HepG2 (cell line): ENCODE measurements at regions not wholly inside any gene's neighbourhood (a gene's known extent, or its start where the extent isn't known, plus 50 kb on each side); places are given as distances from the start of the nearest gene placed in this dataset.

Experiments
- ATAC-seq: fragments of 200-7000 bp; cut with Tn5 transposase; 3 replicates; pipeline ENCODE4 v1.9.1; 2020; ENCODE audit warnings: mild to moderate bottlenecking, moderate library complexity
- BruUV-seq: library from RNA; stranded (reverse); fragments of 400-500 nt; replicated peaks from 2 replicates; lab custom pipeline; 2021; lab: Mats Ljungman, UMichigan
- CTCF ChIA-PET: fragments of 300-600 bp; formaldehyde crosslinking; extraction: SDS; loops from one replicate; lab custom pipeline; 2021; ENCODE audit warnings: low total read pairs, inconsistent platforms, low intra/inter-chr PET ratio; lab: Yijun Ruan, JAX
- POLR2A ChIA-PET: fragments of 350-600 bp; sonication (Branson Sonifier 250); formaldehyde crosslinking; loops from one replicate; lab custom pipeline; 2020; ENCODE audit warnings: antibody characterized with exemption, inconsistent platforms; lab: Yijun Ruan, JAX
- DNase-seq: peaks from one replicate; pipeline ENCODE4 v3.0.0-alpha.2; 2015; ENCODE audit warnings: low spot score
- FAIRE-seq: peaks from 3 replicates; lab custom pipeline; 2011; peaks lifted over from hg19 to GRCh38; lab: Jason Lieb, UNC
- H2AFZ ChIP-seq: one replicate; pipeline ENCODE4 v1.6.1; 2011; ENCODE audit warnings: low read length, inconsistent platforms
- H3K27ac ChIP-seq: fragments of 300-600 bp; 3 replicates; pipeline ENCODE4 v1.8.0; 2011; ENCODE audit warnings: mixed run types, mild to moderate bottlenecking, mixed read lengths, low read length, inconsistent platforms; ENCODE audit not compliant: insufficient read depth; ENCODE audit errors: extremely low read length
- H3K27me3 ChIP-seq, 2 experiments: fragments of 200-600 bp in 1 of 2; 2 replicates in 1 of 2; 3 replicates in 1 of 2; pipeline versions ENCODE4 v1.6.0 to v1.8.0; 2011; ENCODE audit warnings: low read length in 2 of 2, mild to moderate bottlenecking in 2 of 2, moderate library complexity in 2 of 2, inconsistent platforms in 1 of 2; ENCODE audit not compliant: insufficient read depth in 2 of 2, control insufficient read depth in 1 of 2
- H3K36me3 ChIP-seq, 2 experiments: fragments of 200-600 bp in 1 of 2; replicated peaks in 1 of 2; 2 replicates in 1 of 2; 3 replicates in 1 of 2; pipeline versions ENCODE4 v1.5.1 to v1.8.0; 2011; ENCODE audit warnings: low read length in 2 of 2, inconsistent platforms in 1 of 2; ENCODE audit not compliant: insufficient read depth in 2 of 2, control insufficient read depth in 1 of 2
- H3K4me1 ChIP-seq: 2 replicates; pipeline ENCODE4 v1.5.1; 2012; ENCODE audit warnings: low read length, inconsistent platforms; ENCODE audit not compliant: insufficient read depth
- H3K4me2 ChIP-seq: 2 replicates; pipeline ENCODE4 v1.6.0; 2011; ENCODE audit warnings: low read depth, low read length, inconsistent platforms
- H3K4me3 ChIP-seq, 3 experiments: fragments of 200-600 bp in 1 of 3; sonication (generic), shearing (Covaris generic) in 1 of 3; replicated peaks in 1 of 3; 2 replicates each; pipeline ENCODE4 v1.5.1; 2011 to 2016; ENCODE audit warnings: low read length in 3 of 3, inconsistent platforms in 2 of 3, low read depth in 2 of 3, mild to moderate bottlenecking in 2 of 3, control low read depth in 1 of 3, mixed read lengths in 1 of 3; ENCODE audit not compliant: insufficient read depth in 1 of 3
- H3K79me2 ChIP-seq: one replicate; pipeline ENCODE4 v1.6.1; 2011; ENCODE audit warnings: low read length, inconsistent platforms; ENCODE audit not compliant: insufficient read depth
- H3K9ac ChIP-seq: 2 replicates; pipeline ENCODE4 v1.6.0; 2011; ENCODE audit warnings: mild to moderate bottlenecking, low read depth, low read length, inconsistent platforms; ENCODE audit not compliant: insufficient read depth
- H3K9me3 ChIP-seq: 2 replicates; pipeline ENCODE4 v1.5.1; 2012; ENCODE audit warnings: mild to moderate bottlenecking, low read length
- H4K20me1 ChIP-seq: 2 replicates; pipeline ENCODE4 v1.6.0; 2011; ENCODE audit warnings: inconsistent platforms, mild to moderate bottlenecking, low read length, moderate library complexity; ENCODE audit not compliant: insufficient read depth
- BHLHE40 ChIP-seq: IDR thresholded peaks from 2 replicates; pipeline ENCODE4 v1.6.1; 2011; ENCODE audit warnings: low read length, improper control_type of control experiment
- MTA1 ChIP-seq: sonication (generic); formaldehyde crosslinking; IDR thresholded peaks from 2 replicates; pipeline ENCODE4 v1.4.0; 2020; ENCODE audit warnings: missing genetic modification reagents, mild to moderate bottlenecking, borderline replicate concordance
- NFIB ChIP-seq: sonication (generic); formaldehyde crosslinking; IDR thresholded peaks from 2 replicates; pipeline ENCODE4 v1.9.0; 2021; ENCODE audit warnings: missing genetic modification reagents, mild to moderate bottlenecking, borderline replicate concordance
- RBFOX2 ChIP-seq: fragments of 200-400 bp; formaldehyde crosslinking; IDR thresholded peaks from 2 replicates; pipeline ENCODE4 v1.6.1; 2017; ENCODE audit warnings: low read depth, mild to moderate bottlenecking, low read length
- SNAI1 ChIP-seq: sonication (generic); formaldehyde crosslinking; IDR thresholded peaks from 2 replicates; pipeline ENCODE4 v1.5.0; 2020; ENCODE audit warnings: mild to moderate bottlenecking, missing genetic modification reagents, borderline replicate concordance
- ZNF644 ChIP-seq: IDR thresholded peaks from 2 replicates; pipeline ENCODE4 v1.6.1; 2016; ENCODE audit warnings: low read depth
- ZSCAN20 ChIP-seq: sonication (generic); formaldehyde crosslinking; IDR thresholded peaks from 2 replicates; pipeline ENCODE4 v1.4.0; 2020; ENCODE audit warnings: missing genetic modification reagents, mild to moderate bottlenecking, borderline replicate concordance
- WGBS: methylation state at CpG from one replicate; pipeline ENCODE4 v1.1.6; 2017; ENCODE audit warnings: low lambda C conversion rate; 5-methylcytosine and 5-hydroxymethylcytosine counted together
- in situ Hi-C: cut with HindIII; loops from 2 replicates; pipeline ENCODE4 v1.10.0; 2017; ENCODE audit warnings: low pct_unique_long_range_greater_than_20kb; ENCODE audit not compliant: extremely low pct_ligation_motif_present
- intact Hi-C: fragments of 100-400 bp; cut with micrococcal nuclease; formaldehyde crosslinking; loops from one replicate; pipeline ENCODE4 v1.10.0; 2022; ENCODE audit not compliant: unreplicated experiment
- TF ChIP-seq, protein P1 (sequence below): sonication (generic); formaldehyde crosslinking; IDR thresholded peaks from 2 replicates; pipeline ENCODE4 v1.5.0; 2020; ENCODE audit warnings: missing genetic modification reagents
- TF ChIP-seq, protein P2 (sequence below): sonication (generic); formaldehyde crosslinking; IDR thresholded peaks from 2 replicates; pipeline ENCODE4 v1.4.0; 2020; ENCODE audit warnings: mild to moderate bottlenecking, missing genetic modification reagents
- TF ChIP-seq, protein P3 (sequence below): sonication (generic); formaldehyde crosslinking; IDR thresholded peaks from 2 replicates; pipeline ENCODE4 v1.4.0; 2020; ENCODE audit warnings: missing genetic modification reagents

DNA sequence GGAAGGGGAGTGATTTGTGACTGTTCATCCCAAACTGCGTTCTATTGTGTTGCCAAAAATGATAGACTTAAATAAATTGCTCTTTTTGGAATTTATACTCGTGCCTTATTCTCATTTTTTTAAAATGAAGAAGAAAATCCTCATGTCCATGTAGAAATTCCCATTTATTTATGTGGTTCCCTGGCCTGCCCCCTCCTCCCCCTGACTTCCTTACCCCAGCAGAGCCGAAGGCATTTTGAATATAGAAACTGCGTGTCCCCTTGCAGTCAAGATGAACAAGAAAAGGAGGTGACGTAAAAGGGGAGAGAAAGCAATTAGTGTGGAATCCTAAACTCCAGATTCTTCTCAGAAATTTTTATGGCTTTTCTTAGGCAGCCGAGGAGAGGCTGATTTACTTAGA is 126.1 kb downstream of the FAM204A start:
- TF ChIP-seq, protein P1, sequence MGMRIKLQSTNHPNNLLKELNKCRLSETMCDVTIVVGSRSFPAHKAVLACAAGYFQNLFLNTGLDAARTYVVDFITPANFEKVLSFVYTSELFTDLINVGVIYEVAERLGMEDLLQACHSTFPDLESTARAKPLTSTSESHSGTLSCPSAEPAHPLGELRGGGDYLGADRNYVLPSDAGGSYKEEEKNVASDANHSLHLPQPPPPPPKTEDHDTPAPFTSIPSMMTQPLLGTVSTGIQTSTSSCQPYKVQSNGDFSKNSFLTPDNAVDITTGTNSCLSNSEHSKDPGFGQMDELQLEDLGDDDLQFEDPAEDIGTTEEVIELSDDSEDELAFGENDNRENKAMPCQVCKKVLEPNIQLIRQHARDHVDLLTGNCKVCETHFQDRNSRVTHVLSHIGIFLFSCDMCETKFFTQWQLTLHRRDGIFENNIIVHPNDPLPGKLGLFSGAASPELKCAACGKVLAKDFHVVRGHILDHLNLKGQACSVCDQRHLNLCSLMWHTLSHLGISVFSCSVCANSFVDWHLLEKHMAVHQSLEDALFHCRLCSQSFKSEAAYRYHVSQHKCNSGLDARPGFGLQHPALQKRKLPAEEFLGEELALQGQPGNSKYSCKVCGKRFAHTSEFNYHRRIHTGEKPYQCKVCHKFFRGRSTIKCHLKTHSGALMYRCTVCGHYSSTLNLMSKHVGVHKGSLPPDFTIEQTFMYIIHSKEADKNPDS (CRISPR knock-in tag) = no peak
- WGBS = 22% methylated on average over 6 of the region's 6 CpGs
- BruUV-seq = no TSS peak
- Histone ChIP-seq H3K79me2 (no peaks in the 10 kb centered on the region), H3K4me2 (no peak overlapping the region), H3K27ac (no peak overlapping the region), H3K27me3 (peaks cover 2 to 11% of the 10 kb centered on the region in 2 experiments; a peak in 3 of 5 replicates), H4K20me1 (no peaks in the 10 kb centered on the region), H3K36me3 (no peaks in the 10 kb centered on the region), H3K9me3 (no peaks in the 10 kb centered on the region), H2AFZ (no peak overlapping the region), H3K4me3 (no peak overlapping the region), H3K9ac (no peak overlapping the region), H3K4me1 (no peaks in the 10 kb centered on the region)
- FAIRE-seq (no peak), ATAC-seq (no peak), DNase-seq (no peak)
- in situ Hi-C loops = no loop called here
- intact Hi-C loops = no loop called here
- CTCF ChIA-PET = no interaction called here
- POLR2A ChIA-PET = no interaction called here

DNA sequence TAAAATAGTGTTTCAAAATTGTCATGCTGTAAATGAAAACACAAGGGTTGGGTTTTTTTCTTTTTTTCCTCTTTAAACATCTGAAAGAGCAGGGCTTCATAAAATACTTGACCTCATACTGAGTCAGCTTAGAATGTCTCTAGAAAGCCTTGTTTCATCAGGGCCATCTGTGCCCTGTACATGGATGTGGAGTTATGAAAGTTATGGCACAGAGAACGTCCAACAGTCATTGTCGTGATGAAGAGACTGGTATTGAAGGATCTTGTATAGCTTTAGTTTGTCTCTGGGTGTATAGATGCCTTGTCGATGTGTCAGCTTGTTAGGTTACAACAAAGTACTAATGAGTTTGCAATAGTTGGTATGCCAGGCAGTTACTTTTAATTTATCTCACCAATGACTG is 127.3 kb downstream of the FAM204A start:
- H4K20me1 ChIP-seq = no peaks in the 10 kb centered on the region
- ATAC-seq (no peak), FAIRE-seq (no peak), DNase-seq (no peak)
- no peak overlapping the region for H3K4me2 ChIP-seq
- 14% methylated on average over 3 of the region's 3 CpGs for WGBS
- intact Hi-C loops = no loop called here
- POLR2A ChIA-PET = no interaction called here
- BruUV-seq = no TSS peak
- peaks cover under 1% of the 10 kb centered on the region; the same call in 1 of the 2 replicates for H3K4me1 ChIP-seq
- no peak overlapping the region for H2AFZ ChIP-seq
- TF ChIP-seq, protein P2, sequence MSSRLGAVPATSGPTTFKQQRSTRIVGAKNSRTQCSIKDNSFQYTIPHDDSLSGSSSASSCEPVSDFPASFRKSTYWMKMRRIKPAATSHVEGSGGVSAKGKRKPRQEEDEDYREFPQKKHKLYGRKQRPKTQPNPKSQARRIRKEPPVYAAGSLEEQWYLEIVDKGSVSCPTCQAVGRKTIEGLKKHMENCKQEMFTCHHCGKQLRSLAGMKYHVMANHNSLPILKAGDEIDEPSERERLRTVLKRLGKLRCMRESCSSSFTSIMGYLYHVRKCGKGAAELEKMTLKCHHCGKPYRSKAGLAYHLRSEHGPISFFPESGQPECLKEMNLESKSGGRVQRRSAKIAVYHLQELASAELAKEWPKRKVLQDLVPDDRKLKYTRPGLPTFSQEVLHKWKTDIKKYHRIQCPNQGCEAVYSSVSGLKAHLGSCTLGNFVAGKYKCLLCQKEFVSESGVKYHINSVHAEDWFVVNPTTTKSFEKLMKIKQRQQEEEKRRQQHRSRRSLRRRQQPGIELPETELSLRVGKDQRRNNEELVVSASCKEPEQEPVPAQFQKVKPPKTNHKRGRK (CRISPR knock-in tag) = no peak
- TF ChIP-seq MTA1 (CRISPR knock-in tag) (no peak), NFIB (no peak), BHLHE40 (no peak), ZNF644 (CRISPR knock-in tag) (no peak), ZSCAN20 (CRISPR knock-in tag) (no peak), RBFOX2 (no peak), SNAI1 (CRISPR knock-in tag) (no peak)
- TF ChIP-seq, protein P3, sequence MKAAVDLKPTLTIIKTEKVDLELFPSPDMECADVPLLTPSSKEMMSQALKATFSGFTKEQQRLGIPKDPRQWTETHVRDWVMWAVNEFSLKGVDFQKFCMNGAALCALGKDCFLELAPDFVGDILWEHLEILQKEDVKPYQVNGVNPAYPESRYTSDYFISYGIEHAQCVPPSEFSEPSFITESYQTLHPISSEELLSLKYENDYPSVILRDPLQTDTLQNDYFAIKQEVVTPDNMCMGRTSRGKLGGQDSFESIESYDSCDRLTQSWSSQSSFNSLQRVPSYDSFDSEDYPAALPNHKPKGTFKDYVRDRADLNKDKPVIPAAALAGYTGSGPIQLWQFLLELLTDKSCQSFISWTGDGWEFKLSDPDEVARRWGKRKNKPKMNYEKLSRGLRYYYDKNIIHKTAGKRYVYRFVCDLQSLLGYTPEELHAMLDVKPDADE (CRISPR knock-in tag) = no peak
- H3K9ac ChIP-seq = no peak overlapping the region
- CTCF ChIA-PET = no interaction called here
- peaks cover 2 to 11% of the 10 kb centered on the region in 2 experiments; a peak in 3 of 5 replicates for H3K27me3 ChIP-seq
- H3K27ac ChIP-seq = no peak overlapping the region
- in situ Hi-C loops = no loop called here
- H3K4me3 ChIP-seq = no peak overlapping the region
- no peaks in the 10 kb centered on the region for H3K36me3 ChIP-seq
- no peaks in the 10 kb centered on the region for H3K9me3 ChIP-seq
- H3K79me2 ChIP-seq = no peaks in the 10 kb centered on the region
